ENCODE measurements at regions not wholly inside any gene's neighbourhood (a gene's known extent, or its start where the extent isn't known, plus 50 kb on each side); places are given as distances from the start of the nearest gene placed in this dataset.

DNA sequence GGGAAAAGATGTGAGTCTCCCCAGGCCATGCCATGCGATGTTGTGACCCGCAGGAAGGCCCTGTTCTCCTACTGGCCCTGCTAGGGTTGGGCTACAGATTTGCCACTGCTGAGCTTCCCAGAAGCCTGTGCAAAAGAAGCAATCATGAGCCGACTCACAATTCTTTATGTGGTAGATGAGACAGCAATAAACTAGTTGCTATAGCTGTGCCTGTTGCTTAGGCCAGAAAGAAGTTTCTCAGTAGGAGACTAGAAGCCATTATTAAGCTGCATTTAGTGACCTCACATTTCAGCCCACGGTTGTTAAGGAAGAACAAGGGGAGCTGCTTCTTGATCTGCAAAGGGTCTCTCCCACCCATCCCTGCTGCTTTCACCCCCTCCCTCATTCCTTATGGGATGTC lies 239.4 kb upstream of the CRY1 start:
- TF ChIP-seq ESRRG (CRISPR knock-in tag; IDR thresholded peaks at IDR 0.05) (no peak), ZFP30 (CRISPR knock-in tag; IDR thresholded peaks at IDR 0.05) (no peak), ZNF70 (CRISPR knock-in tag; IDR thresholded peaks at IDR 0.05) (no peak), ISL1 (CRISPR knock-in tag; IDR thresholded peaks at IDR 0.05) (no peak), ZNF565 (CRISPR knock-in tag; conservative IDR thresholded peaks at IDR 0.05; ENCODE audit: low read depth) (no peak), PPARA (CRISPR knock-in tag; IDR thresholded peaks at IDR 0.05; ENCODE audit: borderline replicate concordance) (no peak), CSDC2 (CRISPR knock-in tag; IDR thresholded peaks at IDR 0.05) (no peak), TCF4 (CRISPR knock-in tag; IDR thresholded peaks at IDR 0.05; ENCODE audit: borderline replicate concordance) (no peak), ZFP3 (CRISPR knock-in tag; IDR thresholded peaks at IDR 0.05) (no peak), TOX (CRISPR knock-in tag; IDR thresholded peaks at IDR 0.05; ENCODE audit: borderline replicate concordance) (no peak), OSR1 (CRISPR knock-in tag; IDR thresholded peaks at IDR 0.05) (no peak), GLIS3 (CRISPR knock-in tag; IDR thresholded peaks at IDR 0.05) (no peak), ARNTL (CRISPR knock-in tag; IDR thresholded peaks at IDR 0.05; ENCODE audit: borderline replicate concordance, low read depth) (no peak), SNAI2 (CRISPR knock-in tag; IDR thresholded peaks at IDR 0.05) (no peak), BACH2 (CRISPR knock-in tag; IDR thresholded peaks at IDR 0.05; ENCODE audit: borderline replicate concordance) (no peak), ZNF8 (CRISPR knock-in tag; IDR thresholded peaks at IDR 0.05) (no peak)
- TF ChIP-seq, protein P1, sequence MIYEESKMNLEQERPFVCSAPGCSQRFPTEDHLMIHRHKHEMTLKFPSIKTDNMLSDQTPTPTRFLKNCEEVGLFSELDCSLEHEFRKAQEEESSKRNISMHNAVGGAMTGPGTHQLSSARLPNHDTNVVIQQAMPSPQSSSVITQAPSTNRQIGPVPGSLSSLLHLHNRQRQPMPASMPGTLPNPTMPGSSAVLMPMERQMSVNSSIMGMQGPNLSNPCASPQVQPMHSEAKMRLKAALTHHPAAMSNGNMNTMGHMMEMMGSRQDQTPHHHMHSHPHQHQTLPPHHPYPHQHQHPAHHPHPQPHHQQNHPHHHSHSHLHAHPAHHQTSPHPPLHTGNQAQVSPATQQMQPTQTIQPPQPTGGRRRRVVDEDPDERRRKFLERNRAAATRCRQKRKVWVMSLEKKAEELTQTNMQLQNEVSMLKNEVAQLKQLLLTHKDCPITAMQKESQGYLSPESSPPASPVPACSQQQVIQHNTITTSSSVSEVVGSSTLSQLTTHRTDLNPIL (CRISPR knock-in tag; IDR thresholded peaks at IDR 0.05; ENCODE audit: low read depth) = no peak
- TF ChIP-seq, protein P2, sequence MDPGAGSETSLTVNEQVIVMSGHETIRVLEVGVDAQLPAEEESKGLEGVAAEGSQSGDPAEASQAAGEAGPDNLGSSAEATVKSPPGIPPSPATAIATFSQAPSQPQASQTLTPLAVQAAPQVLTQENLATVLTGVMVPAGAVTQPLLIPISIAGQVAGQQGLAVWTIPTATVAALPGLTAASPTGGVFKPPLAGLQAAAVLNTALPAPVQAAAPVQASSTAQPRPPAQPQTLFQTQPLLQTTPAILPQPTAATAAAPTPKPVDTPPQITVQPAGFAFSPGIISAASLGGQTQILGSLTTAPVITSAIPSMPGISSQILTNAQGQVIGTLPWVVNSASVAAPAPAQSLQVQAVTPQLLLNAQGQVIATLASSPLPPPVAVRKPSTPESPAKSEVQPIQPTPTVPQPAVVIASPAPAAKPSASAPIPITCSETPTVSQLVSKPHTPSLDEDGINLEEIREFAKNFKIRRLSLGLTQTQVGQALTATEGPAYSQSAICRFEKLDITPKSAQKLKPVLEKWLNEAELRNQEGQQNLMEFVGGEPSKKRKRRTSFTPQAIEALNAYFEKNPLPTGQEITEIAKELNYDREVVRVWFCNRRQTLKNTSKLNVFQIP (CRISPR knock-in tag; IDR thresholded peaks at IDR 0.05; ENCODE audit: borderline replicate concordance, low read depth) = no peak
- TF ChIP-seq, protein P3, sequence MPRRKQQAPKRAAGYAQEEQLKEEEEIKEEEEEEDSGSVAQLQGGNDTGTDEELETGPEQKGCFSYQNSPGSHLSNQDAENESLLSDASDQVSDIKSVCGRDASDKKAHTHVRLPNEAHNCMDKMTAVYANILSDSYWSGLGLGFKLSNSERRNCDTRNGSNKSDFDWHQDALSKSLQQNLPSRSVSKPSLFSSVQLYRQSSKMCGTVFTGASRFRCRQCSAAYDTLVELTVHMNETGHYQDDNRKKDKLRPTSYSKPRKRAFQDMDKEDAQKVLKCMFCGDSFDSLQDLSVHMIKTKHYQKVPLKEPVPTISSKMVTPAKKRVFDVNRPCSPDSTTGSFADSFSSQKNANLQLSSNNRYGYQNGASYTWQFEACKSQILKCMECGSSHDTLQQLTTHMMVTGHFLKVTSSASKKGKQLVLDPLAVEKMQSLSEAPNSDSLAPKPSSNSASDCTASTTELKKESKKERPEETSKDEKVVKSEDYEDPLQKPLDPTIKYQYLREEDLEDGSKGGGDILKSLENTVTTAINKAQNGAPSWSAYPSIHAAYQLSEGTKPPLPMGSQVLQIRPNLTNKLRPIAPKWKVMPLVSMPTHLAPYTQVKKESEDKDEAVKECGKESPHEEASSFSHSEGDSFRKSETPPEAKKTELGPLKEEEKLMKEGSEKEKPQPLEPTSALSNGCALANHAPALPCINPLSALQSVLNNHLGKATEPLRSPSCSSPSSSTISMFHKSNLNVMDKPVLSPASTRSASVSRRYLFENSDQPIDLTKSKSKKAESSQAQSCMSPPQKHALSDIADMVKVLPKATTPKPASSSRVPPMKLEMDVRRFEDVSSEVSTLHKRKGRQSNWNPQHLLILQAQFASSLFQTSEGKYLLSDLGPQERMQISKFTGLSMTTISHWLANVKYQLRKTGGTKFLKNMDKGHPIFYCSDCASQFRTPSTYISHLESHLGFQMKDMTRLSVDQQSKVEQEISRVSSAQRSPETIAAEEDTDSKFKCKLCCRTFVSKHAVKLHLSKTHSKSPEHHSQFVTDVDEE (CRISPR knock-in tag; IDR thresholded peaks at IDR 0.05) = no peak
- no peak for ATAC-seq

DNA sequence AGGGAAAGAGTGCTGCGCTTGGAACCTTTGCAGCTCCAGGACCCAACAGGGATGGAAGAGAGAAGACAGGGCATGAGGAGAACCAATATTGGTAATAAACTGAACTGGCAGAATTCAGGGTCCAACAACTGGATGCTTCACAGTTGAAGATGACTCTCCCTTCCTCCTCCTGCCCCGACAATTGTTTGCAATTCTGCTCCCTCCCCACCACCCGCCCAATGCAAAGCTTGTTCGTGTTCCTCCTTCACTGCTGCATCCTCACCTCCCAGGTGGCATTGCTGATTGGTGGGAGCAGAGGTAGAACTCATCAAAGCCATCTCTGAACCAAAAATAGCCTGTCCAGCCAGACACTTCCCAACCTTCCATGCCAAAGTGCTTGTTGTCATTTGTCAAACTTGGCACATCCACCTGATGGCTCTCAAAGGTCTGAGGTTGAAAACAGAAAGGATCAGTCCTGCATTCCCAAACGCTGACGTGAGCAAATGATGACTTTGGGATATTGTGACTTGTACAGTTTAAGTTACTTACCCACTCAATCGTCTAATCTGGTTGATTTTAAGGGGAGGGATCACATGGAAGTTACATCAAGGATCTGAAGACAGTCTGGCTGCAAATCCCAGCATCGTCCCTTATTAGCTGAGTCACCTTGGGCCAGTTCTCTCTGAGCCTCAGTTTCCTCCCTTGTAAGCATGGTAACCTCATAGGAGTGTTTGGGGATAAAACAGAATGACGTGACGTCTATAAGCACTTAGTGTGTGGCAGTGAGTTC lies 242.6 kb upstream of the CRY1 start:
- no peak for TF ChIP-seq ZFP3 (CRISPR knock-in tag; IDR thresholded peaks at IDR 0.05)
- TF ChIP-seq RARB (CRISPR knock-in tag; IDR thresholded peaks at IDR 0.05) = no peak
- TF ChIP-seq OSR1 (CRISPR knock-in tag; IDR thresholded peaks at IDR 0.05) = no peak
- TF ChIP-seq ZNF565 (CRISPR knock-in tag; conservative IDR thresholded peaks at IDR 0.05; ENCODE audit: low read depth) = no peak
- no peak for TF ChIP-seq TCF4 (CRISPR knock-in tag; IDR thresholded peaks at IDR 0.05; ENCODE audit: borderline replicate concordance)
- no peak for TF ChIP-seq CSDC2 (CRISPR knock-in tag; IDR thresholded peaks at IDR 0.05)
- TF ChIP-seq ZNF8 (CRISPR knock-in tag; IDR thresholded peaks at IDR 0.05) = no peak
- TF ChIP-seq, protein P3 (CRISPR knock-in tag; IDR thresholded peaks at IDR 0.05) = no peak
- no peak for TF ChIP-seq ZNF70 (CRISPR knock-in tag; IDR thresholded peaks at IDR 0.05)
- no peak for TF ChIP-seq GLIS3 (CRISPR knock-in tag; IDR thresholded peaks at IDR 0.05)
- no peak for ATAC-seq

DNA sequence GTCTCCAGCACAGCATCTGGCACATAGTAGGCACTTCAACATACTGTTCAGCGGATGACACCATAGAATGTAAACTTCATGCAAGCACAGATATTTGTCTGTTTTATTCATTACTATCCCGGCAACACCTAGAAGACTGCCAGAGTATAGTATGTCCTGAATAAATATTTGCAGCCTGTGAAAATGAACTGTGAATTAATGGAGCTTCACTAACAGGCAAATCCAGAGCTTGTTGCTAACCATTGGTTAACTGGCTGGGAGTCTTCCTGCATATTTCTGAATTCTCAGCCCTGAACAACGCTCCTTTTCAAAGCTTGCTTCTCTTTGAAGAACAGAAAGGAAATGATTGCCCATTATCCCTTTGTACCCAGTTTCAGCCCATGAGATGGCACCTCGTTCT lies 243.3 kb upstream of the CRY1 start:
- no peak for ATAC-seq
- TF ChIP-seq, protein P1 (CRISPR knock-in tag; IDR thresholded peaks at IDR 0.05; ENCODE audit: low read depth) = no peak
- TF ChIP-seq SNAI2 (CRISPR knock-in tag; IDR thresholded peaks at IDR 0.05) (no peak), PATZ1 (CRISPR knock-in tag; IDR thresholded peaks at IDR 0.05; ENCODE audit: borderline replicate concordance) (no peak), ISL1 (CRISPR knock-in tag; IDR thresholded peaks at IDR 0.05) (no peak), CSRNP3 (CRISPR knock-in tag; IDR thresholded peaks at IDR 0.05) (no peak)
